ENCODE measurements at regions not wholly inside any gene's neighbourhood (a gene's known extent, or its start where the extent isn't known, plus 50 kb on each side); places are given as distances from the start of the nearest gene placed in this dataset.

- H3K4me3 ChIP-seq (ENCODE audit: low read depth, low read length), result no peak overlapping the region
- no peak overlapping the region for H3K27ac ChIP-seq (ENCODE audit: extremely low read depth, low read depth, low read length)
- no peaks in the 10 kb centered on the region for H3K4me1 ChIP-seq (ENCODE audit: control insufficient read depth, insufficient read depth, low read length)
- no peaks in the 10 kb centered on the region for H3K9me3 ChIP-seq (ENCODE audit: control insufficient read depth, insufficient read depth, low read depth, low read length)
- CTCF ChIA-PET, result interaction anchor here (0.7 kb wide), 1 partner anchor 161 kb away, joined by 3 read pairs; no protein-coding TSS in a partner anchor
- TF ChIP-seq ZNF530 (tag by site-specific recombination; IDR thresholded peaks at IDR 0.05; ENCODE audit: low read depth) (no peak), ZNF335 (tag by site-specific recombination; conservative IDR thresholded peaks at IDR 0.05) (no peak), SCRT2 (tag by site-specific recombination; IDR thresholded peaks at IDR 0.05) (no peak), ZNF521 (tag by site-specific recombination; IDR thresholded peaks at IDR 0.05) (no peak), TSHZ1 (tag by site-specific recombination; IDR thresholded peaks at IDR 0.05; ENCODE audit: borderline replicate concordance) (no peak), ZNF544 (tag by site-specific recombination; IDR thresholded peaks at IDR 0.05) (no peak), ZNF830 (tag by site-specific recombination; IDR thresholded peaks at IDR 0.05; ENCODE audit: low read depth) (no peak), ZBTB1 (tag by site-specific recombination; IDR thresholded peaks at IDR 0.05) (no peak), ZNF785 (tag by site-specific recombination; IDR thresholded peaks at IDR 0.05) (no peak), ZBTB48 (tag by site-specific recombination; IDR thresholded peaks at IDR 0.05) (no peak), ZNF707 (tag by site-specific recombination; IDR thresholded peaks at IDR 0.05) (no peak), ZNF560 (tag by site-specific recombination; IDR thresholded peaks at IDR 0.05; ENCODE audit: borderline replicate concordance) (no peak)
- H3K36me3 ChIP-seq (ENCODE audit: control insufficient read depth in 2 of 2, insufficient read depth in 1 of 2, low read length in 2 of 2), result no peaks in the 10 kb centered on the region
- POLR2A ChIA-PET, result no interaction called here
Observed at GRCh38 chr10:4643471-4643870, 182.5 kb upstream of the AKR1E2 start.

- ChIA-PET POLR2A (no interaction called here), CTCF (no interaction called here)
- Histone ChIP-seq H3K9me3 (ENCODE audit: control insufficient read depth, insufficient read depth, low read depth, low read length) (no peaks in the 10 kb centered on the region), H3K36me3 (ENCODE audit: control insufficient read depth in 2 of 2, insufficient read depth in 1 of 2, low read length in 2 of 2) (no peaks in the 10 kb centered on the region), H3K4me1 (ENCODE audit: control insufficient read depth, insufficient read depth, low read length) (no peaks in the 10 kb centered on the region), H3K27ac (ENCODE audit: extremely low read depth, low read depth, low read length) (no peak overlapping the region), H3K4me3 (ENCODE audit: low read depth, low read length) (no peak overlapping the region)
- no peak for TF ChIP-seq ZNF521 (tag by site-specific recombination; IDR thresholded peaks at IDR 0.05)
- no peak for TF ChIP-seq ZNF621 (tag by site-specific recombination; IDR thresholded peaks at IDR 0.05)
- no peak for TF ChIP-seq ZNF37A (tag by site-specific recombination; IDR thresholded peaks at IDR 0.05)
- TF ChIP-seq ZNF157 (tag by site-specific recombination; IDR thresholded peaks at IDR 0.05), result no peak
- TF ChIP-seq ZNF76 (tag by site-specific recombination; IDR thresholded peaks at IDR 0.05; ENCODE audit: borderline replicate concordance, low read depth), result no peak
- TF ChIP-seq SCRT1 (tag by site-specific recombination; IDR thresholded peaks at IDR 0.05; ENCODE audit: borderline replicate concordance), result no peak
- TF ChIP-seq ZSCAN30 (tag by site-specific recombination; IDR thresholded peaks at IDR 0.05), result no peak
- no peak for TF ChIP-seq MYNN (tag by site-specific recombination; IDR thresholded peaks at IDR 0.05; ENCODE audit: borderline replicate concordance)
- no peak for TF ChIP-seq ZNF596 (tag by site-specific recombination; IDR thresholded peaks at IDR 0.05)
- no peak for TF ChIP-seq ZNF707 (tag by site-specific recombination; IDR thresholded peaks at IDR 0.05)
Observed at GRCh38 chr10:4639960-4640359, 186.0 kb upstream of the AKR1E2 start.

- Histone ChIP-seq H3K27ac (ENCODE audit: extremely low read depth, low read depth, low read length) (no peak overlapping the region), H3K9me3 (ENCODE audit: control insufficient read depth, insufficient read depth, low read depth, low read length) (no peaks in the 10 kb centered on the region), H3K4me1 (ENCODE audit: control insufficient read depth, insufficient read depth, low read length) (no peaks in the 10 kb centered on the region), H3K36me3 (ENCODE audit: control insufficient read depth in 2 of 2, insufficient read depth in 1 of 2, low read length in 2 of 2) (no peaks in the 10 kb centered on the region), H3K4me3 (ENCODE audit: low read depth, low read length) (no peak overlapping the region)
- POLR2A ChIA-PET, result no interaction called here
- CTCF ChIA-PET, result no interaction called here
- TF ChIP-seq ZNF184 (tag by site-specific recombination; IDR thresholded peaks at IDR 0.05) (no peak), ZNF335 (tag by site-specific recombination; conservative IDR thresholded peaks at IDR 0.05) (no peak), ZBTB44 (tag by site-specific recombination; IDR thresholded peaks at IDR 0.05) (no peak), ZNF747 (tag by site-specific recombination; IDR thresholded peaks at IDR 0.05) (no peak), ZNF311 (tag by site-specific recombination; IDR thresholded peaks at IDR 0.05; ENCODE audit: borderline replicate concordance) (no peak), KLF9 (tag by site-specific recombination; IDR thresholded peaks at IDR 0.05; ENCODE audit: low read depth) (no peak), ZFP41 (tag by site-specific recombination; IDR thresholded peaks at IDR 0.05; ENCODE audit: borderline replicate concordance) (no peak), ZNF362 (tag by site-specific recombination; IDR thresholded peaks at IDR 0.05) (no peak), ZNF623 (tag by site-specific recombination; IDR thresholded peaks at IDR 0.05) (no peak), ZNF514 (tag by site-specific recombination; IDR thresholded peaks at IDR 0.05) (no peak), SCRT2 (tag by site-specific recombination; IDR thresholded peaks at IDR 0.05) (no peak)
Observed at GRCh38 chr10:4638099-4638498, 187.9 kb upstream of the AKR1E2 start.
